IMR-90 (cell line): ENCODE measurements at regions not wholly inside any gene's neighbourhood (a gene's known extent, or its start where the extent isn't known, plus 50 kb on each side); places are given as distances from the start of the nearest gene placed in this dataset.

ENCODE experiments used
- ATAC-seq: fragments of 200-7000 bp; cut with Tn5 transposase; 2 replicates; pipeline ENCODE4 v1.9.1; 2020; ENCODE audit warnings: low read depth, mild to moderate bottlenecking, moderate library complexity
- BruUV-seq: library from RNA; stranded (reverse); fragments of 400-500 nt; replicated peaks from 2 replicates; lab custom pipeline; 2021; lab: Mats Ljungman, UMichigan
- CTCF ChIA-PET: fragments of 300-600 bp; formaldehyde crosslinking; extraction: SDS; loops from one replicate; lab custom pipeline; 2021; ENCODE audit warnings: antibody characterized with exemption; lab: Yijun Ruan, JAX
- POLR2A ChIA-PET: fragments of 300-600 bp; sonication (Branson Sonifier 250); formaldehyde crosslinking; loops from one replicate; lab custom pipeline; 2022; ENCODE audit warnings: antibody characterized with exemption; ENCODE audit not compliant: unreplicated experiment; lab: Charles Lee
- DNase-seq: peaks from one replicate; pipeline ENCODE4 v3.0.0; 2013
- H2AFZ ChIP-seq: replicated peaks from 2 replicates; pipeline ENCODE3; 2013; ENCODE audit warnings: low read length, mild to moderate bottlenecking; ENCODE audit not compliant: poor library complexity
- H2AK5ac ChIP-seq: 2 replicates; pipeline ENCODE4 v1.6.1; 2013; ENCODE audit warnings: low read depth, low read length, inconsistent platforms
- H2AK9ac ChIP-seq: replicated peaks from 2 replicates; pipeline ENCODE3; 2013; ENCODE audit warnings: mild to moderate bottlenecking, low read depth, low read length, moderate library complexity; ENCODE audit not compliant: poor library complexity
- H2BK120ac ChIP-seq: 2 replicates; pipeline ENCODE4 v1.6.1; 2013; ENCODE audit warnings: low read depth, low read length, inconsistent platforms
- H2BK15ac ChIP-seq: 3 replicates; pipeline ENCODE4 v1.6.1; 2013; ENCODE audit warnings: low read depth, low read length, inconsistent platforms
- H2BK20ac ChIP-seq: 2 replicates; pipeline ENCODE4 v1.6.1; 2013; ENCODE audit warnings: low read depth, mild to moderate bottlenecking, inconsistent platforms, low read length, moderate library complexity
- H2BK5ac ChIP-seq: 2 replicates; pipeline ENCODE4 v1.6.1; 2013; ENCODE audit warnings: mild to moderate bottlenecking, low read depth, low read length, inconsistent platforms; ENCODE audit not compliant: poor library complexity, severe bottlenecking
- H3K14ac ChIP-seq: replicated peaks from 2 replicates; pipeline ENCODE4 v1.6.1; 2013; ENCODE audit warnings: low read depth, low read length, inconsistent platforms
- H3K18ac ChIP-seq: 2 replicates; pipeline ENCODE4 v1.6.1; 2013; ENCODE audit warnings: low read depth, low read length, control low read depth
- H3K23ac ChIP-seq: 2 replicates; pipeline ENCODE4 v1.6.1; 2013; ENCODE audit warnings: low read depth, low read length, inconsistent platforms
- H3K27ac ChIP-seq: 2 replicates; pipeline ENCODE4 v1.5.1; 2013; ENCODE audit warnings: mild to moderate bottlenecking, control low read depth, low read length; ENCODE audit not compliant: insufficient read depth
- H3K27me3 ChIP-seq: 2 replicates; pipeline ENCODE4 v1.6.1; 2013; ENCODE audit warnings: low read length; ENCODE audit not compliant: control insufficient read depth, insufficient read depth
- H3K36me3 ChIP-seq: 2 replicates; pipeline ENCODE4 v1.6.1; 2013; ENCODE audit warnings: low read length, mixed read lengths; ENCODE audit not compliant: control insufficient read depth, insufficient read depth
- H3K4ac ChIP-seq: 2 replicates; pipeline ENCODE4 v1.6.1; 2013; ENCODE audit warnings: low read depth, low read length, inconsistent platforms
- H3K4me1 ChIP-seq: 2 replicates; pipeline ENCODE4 v1.6.1; 2013; ENCODE audit warnings: low read length, mixed read lengths; ENCODE audit not compliant: control insufficient read depth, insufficient read depth
- H3K4me2 ChIP-seq: 2 replicates; pipeline ENCODE4 v1.6.1; 2013; ENCODE audit warnings: low read depth, mild to moderate bottlenecking, control low read depth, low read length, moderate library complexity
- H3K4me3 ChIP-seq: 2 replicates; pipeline ENCODE4 v1.5.1; 2013; ENCODE audit warnings: low read depth, mild to moderate bottlenecking, control low read depth, low read length, moderate library complexity; ENCODE audit not compliant: insufficient read depth
- H3K56ac ChIP-seq: 2 replicates; pipeline ENCODE4 v1.6.1; 2013; ENCODE audit warnings: low read length, inconsistent platforms; ENCODE audit not compliant: insufficient read depth; ENCODE audit errors: extremely low read depth
- H3K79me1 ChIP-seq, 2 experiments: 2 replicates each; pipeline ENCODE4 v1.6.1; 2013; ENCODE audit warnings: low read length in 2 of 2, inconsistent platforms in 1 of 2, low read depth in 1 of 2
- H3K9ac ChIP-seq: 2 replicates; pipeline ENCODE4 v1.6.1; 2013; ENCODE audit warnings: low read depth, low read length, control low read depth
- H3K9me1 ChIP-seq: 2 replicates; pipeline ENCODE4 v1.6.1; 2013; ENCODE audit warnings: low read length, inconsistent platforms; ENCODE audit not compliant: insufficient read depth
- H3K9me3 ChIP-seq: 2 replicates; pipeline ENCODE4 v1.6.1; 2013; ENCODE audit warnings: low read length; ENCODE audit not compliant: control insufficient read depth, insufficient read depth
- H4K20me1 ChIP-seq: 2 replicates; pipeline ENCODE4 v1.6.1; 2013; ENCODE audit warnings: low read length, inconsistent platforms; ENCODE audit not compliant: insufficient read depth
- H4K5ac ChIP-seq: 2 replicates; pipeline ENCODE4 v1.6.1; 2013; ENCODE audit warnings: mild to moderate bottlenecking, low read depth, low read length, control low read depth
- H4K8ac ChIP-seq, 2 experiments: 2 replicates each; pipeline ENCODE4 v1.6.1; 2013; ENCODE audit warnings: low read depth in 2 of 2, low read length in 2 of 2, control low read depth in 1 of 2, inconsistent platforms in 1 of 2
- H4K91ac ChIP-seq: 2 replicates; pipeline ENCODE4 v1.6.1; 2013; ENCODE audit warnings: low read depth, low read length, inconsistent platforms; ENCODE audit not compliant: insufficient read depth
- BHLHE40 ChIP-seq: fragments of 150-350 bp; IDR thresholded peaks from 2 replicates; pipeline ENCODE4 v1.6.1; 2016; ENCODE audit warnings: mild to moderate bottlenecking, low read depth, low read length
- CHD1 ChIP-seq: IDR thresholded peaks from 2 replicates; pipeline ENCODE4 v1.6.1; 2012; ENCODE audit warnings: low read depth, low read length, improper control_type of control experiment
- CTCF ChIP-seq: conservative IDR thresholded peaks from 2 replicates; pipeline ENCODE4 v1.5.1; 2012; ENCODE audit warnings: mild to moderate bottlenecking, low read depth, low read length, improper control_type of control experiment
- ELK1 ChIP-seq: fragments of 150-350 bp; IDR thresholded peaks from 2 replicates; pipeline ENCODE4 v1.6.1; 2016; ENCODE audit warnings: low read depth, mild to moderate bottlenecking, low read length, moderate library complexity, borderline replicate concordance
- FOS ChIP-seq: fragments of 150-350 bp; IDR thresholded peaks from 2 replicates; pipeline ENCODE4 v1.6.1; 2016; ENCODE audit warnings: low read depth, low read length
- MAFK ChIP-seq: IDR thresholded peaks from 2 replicates; pipeline ENCODE4 v1.6.1; 2012; ENCODE audit warnings: low read depth, low read length, improper control_type of control experiment
- MXI1 ChIP-seq: IDR thresholded peaks from 2 replicates; pipeline ENCODE4 v1.6.1; 2012; ENCODE audit warnings: low read depth, mild to moderate bottlenecking, low read length, moderate library complexity, borderline replicate concordance
- NFE2L2 ChIP-seq: fragments of 150-350 bp; IDR thresholded peaks from 2 replicates; pipeline ENCODE4 v1.6.1; 2016; ENCODE audit warnings: low read depth, mild to moderate bottlenecking, low read length
- POLR2A ChIP-seq: IDR thresholded peaks from 2 replicates; pipeline ENCODE4 v1.6.1; 2012; ENCODE audit warnings: mild to moderate bottlenecking, low read depth, low read length
- RCOR1 ChIP-seq: IDR thresholded peaks from 2 replicates; pipeline ENCODE4 v1.6.1; 2012; ENCODE audit warnings: mild to moderate bottlenecking, low read length, improper control_type of control experiment; ENCODE audit not compliant: insufficient replicate concordance
- USF2 ChIP-seq: fragments of 150-350 bp; IDR thresholded peaks from 2 replicates; pipeline ENCODE4 v1.6.1; 2017; ENCODE audit warnings: mild to moderate bottlenecking, antibody characterized with exemption, low read length, low read depth
- WGBS, 2 experiments: methylation state at CpG; one replicate each; pipeline versions ENCODE4 v1.1.5 to v1.1.7; 2013; ENCODE audit warnings: missing lambda C conversion rate in 2 of 2; ENCODE audit not compliant: insufficient read length in 1 of 2; ENCODE audit errors: extremely low coverage in 2 of 2; 5-methylcytosine and 5-hydroxymethylcytosine counted together
- dilution Hi-C: fragments of 300-500 bp; cut with HindIII; formaldehyde crosslinking; loops from one replicate; pipeline ENCODE4 v1.14.3; 2018; ENCODE audit warnings: low sequenced_read_pairs; ENCODE audit not compliant: unreplicated experiment
- in situ Hi-C: fragments of 300-500 bp; cut with MboI; formaldehyde crosslinking; loops from 3 replicates; pipeline ENCODE4 v1.14.3; 2019; ENCODE audit warnings: low sequenced_read_pairs, inconsistent platforms, mixed read lengths
- intact Hi-C: fragments of 100-400 bp; cut with micrococcal nuclease; formaldehyde crosslinking; loops from 2 replicates; pipeline ENCODE4 v1.10.0; 2022

GRCh38 chr16:86651823-86652222 lies 73.5 kb downstream of the FOXL1 start:
- DNase-seq (no peak), ATAC-seq (no peak)
- H2AK5ac ChIP-seq, result 0 out of 2 replicates have a peak overlapping the region, but pooled peaks have one; percentile 30
- no peaks in the 10 kb centered on the region for H3K9me1 ChIP-seq
- no TSS peak for BruUV-seq
- H2BK15ac ChIP-seq, result no peak overlapping the region
- H4K20me1 ChIP-seq, result no peaks in the 10 kb centered on the region
- in situ Hi-C loops, result no loop called here
- no peaks in the 10 kb centered on the region; the same call in 1 of the 2 replicates for H3K27me3 ChIP-seq
- H3K23ac ChIP-seq, result no peak overlapping the region
- H2BK5ac ChIP-seq, result no peak overlapping the region
- H3K56ac ChIP-seq, result no peak overlapping the region
- H4K91ac ChIP-seq, result no peak overlapping the region
- no peaks in the 10 kb centered on the region for H3K79me1 ChIP-seq
- H3K4me3 ChIP-seq, result no peak overlapping the region
- no peak overlapping the region for H3K18ac ChIP-seq
- no peak overlapping the region for H2BK20ac ChIP-seq
- no peaks in the 10 kb centered on the region for H3K36me3 ChIP-seq
- intact Hi-C loops, result no loop called here
- no peak overlapping the region for H3K4ac ChIP-seq
- H3K9ac ChIP-seq, result no peak overlapping the region
- no peak overlapping the region for H4K5ac ChIP-seq
- dilution Hi-C loops, result no loop called here
- H2AK9ac ChIP-seq, result no peak overlapping the region
- no peak for TF ChIP-seq MXI1
- TF ChIP-seq CTCF, result no peak
- no peak for TF ChIP-seq BHLHE40
- no peak for TF ChIP-seq MAFK
- TF ChIP-seq POLR2A, result no peak
- no peak for TF ChIP-seq FOS
- TF ChIP-seq USF2, result no peak
- TF ChIP-seq CHD1, result no peak
- no peak for TF ChIP-seq RCOR1
- TF ChIP-seq NFE2L2, result no peak
- TF ChIP-seq ELK1, result no peak
- no peaks in the 10 kb centered on the region for H3K4me1 ChIP-seq
- no CpG with 5 or more reads among the region's 6 CpGs for WGBS, 2 experiments
- H3K27ac ChIP-seq, result no peak overlapping the region
- no peak overlapping the region for H4K8ac ChIP-seq
- POLR2A ChIA-PET, result no interaction called here
- no peak overlapping the region; the same call in 1 of the 2 replicates for H2BK120ac ChIP-seq
- CTCF ChIA-PET, result no interaction called here
- H2AFZ ChIP-seq, result no peak overlapping the region
- peaks cover 13% of the 10 kb centered on the region for H3K9me3 ChIP-seq
- no peak overlapping the region for H3K14ac ChIP-seq
- no peak overlapping the region for H3K4me2 ChIP-seq
